Ishikawa (cell line): ENCODE measurements at regions not wholly inside any gene's neighbourhood (a gene's known extent, or its start where the extent isn't known, plus 50 kb on each side); places are given as distances from the start of the nearest gene placed in this dataset.
A peak's percentile ranks its signal among the peaks of the same experiment; 100 is the strongest.

Experiments
- CEBPB ChIP-seq: IDR thresholded peaks from 2 replicates; pipeline ENCODE4 v1.6.1; 2012
- CREB1 ChIP-seq: IDR thresholded peaks from 2 replicates; pipeline ENCODE4 v1.6.1; 2012; ENCODE audit warnings: low read depth
- EGR1 ChIP-seq: IDR thresholded peaks from 2 replicates; pipeline ENCODE4 v1.6.1; 2012
- EP300 ChIP-seq: IDR thresholded peaks from 2 replicates; pipeline ENCODE4 v1.6.1; 2012; ENCODE audit warnings: borderline replicate concordance
- FOXM1 ChIP-seq: IDR thresholded peaks from 2 replicates; pipeline ENCODE4 v1.6.1; 2012; ENCODE audit warnings: low read depth, borderline replicate concordance
- NFIC ChIP-seq: IDR thresholded peaks from 2 replicates; pipeline ENCODE4 v1.6.1; 2012
- RAD21 ChIP-seq: IDR thresholded peaks from 2 replicates; pipeline ENCODE4 v1.6.1; 2012; ENCODE audit warnings: low read depth
- TAF1 ChIP-seq: IDR thresholded peaks from 2 replicates; pipeline ENCODE4 v1.6.1; 2012; ENCODE audit warnings: low read depth, mild to moderate bottlenecking
- TCF12 ChIP-seq: IDR thresholded peaks from 2 replicates; pipeline ENCODE4 v1.6.1; 2012; ENCODE audit warnings: low read depth
- TEAD4 ChIP-seq: IDR thresholded peaks from 2 replicates; pipeline ENCODE4 v1.6.1; 2012
- YY1 ChIP-seq: IDR thresholded peaks from 2 replicates; pipeline ENCODE4 v1.6.1; 2012; ENCODE audit warnings: low read depth
- ZBTB7A ChIP-seq: IDR thresholded peaks from 2 replicates; pipeline ENCODE4 v1.6.1; 2012; ENCODE audit warnings: low read depth
- TF ChIP-seq, protein P1 (sequence below): IDR thresholded peaks from 2 replicates; pipeline ENCODE4 v1.6.1; 2012
- TF ChIP-seq, protein P2 (sequence below): IDR thresholded peaks from 2 replicates; pipeline ENCODE4 v1.6.1; 2012; ENCODE audit warnings: low read depth, mild to moderate bottlenecking
- TF ChIP-seq, protein P3 (sequence below): IDR thresholded peaks from 2 replicates; pipeline ENCODE4 v1.6.1; 2012

DNA sequence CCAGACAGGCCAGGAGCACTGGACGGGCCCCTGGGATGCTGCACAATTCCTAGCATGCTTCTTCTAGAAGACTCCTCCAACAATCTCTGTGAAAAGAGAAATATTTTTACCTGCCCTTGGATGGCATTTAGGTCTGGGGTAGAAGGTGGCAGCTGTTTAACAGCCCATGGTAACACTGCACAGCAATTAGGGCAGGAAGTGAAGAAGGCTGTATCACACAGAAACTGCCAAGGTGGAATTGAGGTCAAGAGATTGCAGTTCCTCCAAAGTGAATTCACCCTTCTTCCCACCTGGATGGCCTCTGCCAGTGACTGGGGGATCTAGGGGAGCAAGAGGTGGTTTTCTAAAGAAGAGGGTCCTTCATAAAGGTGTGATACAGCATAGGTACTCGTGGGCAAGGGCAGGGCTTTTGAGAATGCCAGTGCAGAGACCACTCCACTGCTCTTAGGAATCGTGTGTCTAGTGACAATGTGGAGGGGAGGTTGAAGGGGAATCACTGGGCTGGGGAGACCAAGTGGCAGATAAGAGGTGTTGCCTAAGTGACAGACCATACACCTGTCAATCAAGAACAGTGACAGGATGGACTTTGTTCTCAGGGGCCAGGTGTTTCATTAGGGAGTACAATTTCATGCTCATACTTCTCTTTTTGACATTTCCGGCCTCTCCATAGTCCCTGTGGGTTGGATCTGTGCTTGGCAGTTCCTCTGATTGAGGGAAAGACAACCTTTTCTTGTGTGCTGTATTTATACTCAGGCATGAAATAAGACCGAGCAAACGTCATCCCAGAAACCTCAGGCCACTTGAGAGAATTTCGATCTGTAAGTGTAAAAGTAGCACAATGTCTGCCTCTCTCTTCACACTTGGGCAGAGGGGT is 83.5 kb upstream of the BCL6 start:
- TF ChIP-seq RAD21 (no peak), CEBPB (no peak), NFIC (no peak), ZBTB7A (no peak), EGR1 (no peak), YY1 (no peak), TEAD4 (no peak), TAF1 (no peak), TCF12 (no peak), CREB1 (no peak), EP300 (no peak), FOXM1 (no peak)
- TF ChIP-seq, protein P1, sequence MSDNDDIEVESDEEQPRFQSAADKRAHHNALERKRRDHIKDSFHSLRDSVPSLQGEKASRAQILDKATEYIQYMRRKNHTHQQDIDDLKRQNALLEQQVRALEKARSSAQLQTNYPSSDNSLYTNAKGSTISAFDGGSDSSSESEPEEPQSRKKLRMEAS = no peak
- TF ChIP-seq, protein P2, sequence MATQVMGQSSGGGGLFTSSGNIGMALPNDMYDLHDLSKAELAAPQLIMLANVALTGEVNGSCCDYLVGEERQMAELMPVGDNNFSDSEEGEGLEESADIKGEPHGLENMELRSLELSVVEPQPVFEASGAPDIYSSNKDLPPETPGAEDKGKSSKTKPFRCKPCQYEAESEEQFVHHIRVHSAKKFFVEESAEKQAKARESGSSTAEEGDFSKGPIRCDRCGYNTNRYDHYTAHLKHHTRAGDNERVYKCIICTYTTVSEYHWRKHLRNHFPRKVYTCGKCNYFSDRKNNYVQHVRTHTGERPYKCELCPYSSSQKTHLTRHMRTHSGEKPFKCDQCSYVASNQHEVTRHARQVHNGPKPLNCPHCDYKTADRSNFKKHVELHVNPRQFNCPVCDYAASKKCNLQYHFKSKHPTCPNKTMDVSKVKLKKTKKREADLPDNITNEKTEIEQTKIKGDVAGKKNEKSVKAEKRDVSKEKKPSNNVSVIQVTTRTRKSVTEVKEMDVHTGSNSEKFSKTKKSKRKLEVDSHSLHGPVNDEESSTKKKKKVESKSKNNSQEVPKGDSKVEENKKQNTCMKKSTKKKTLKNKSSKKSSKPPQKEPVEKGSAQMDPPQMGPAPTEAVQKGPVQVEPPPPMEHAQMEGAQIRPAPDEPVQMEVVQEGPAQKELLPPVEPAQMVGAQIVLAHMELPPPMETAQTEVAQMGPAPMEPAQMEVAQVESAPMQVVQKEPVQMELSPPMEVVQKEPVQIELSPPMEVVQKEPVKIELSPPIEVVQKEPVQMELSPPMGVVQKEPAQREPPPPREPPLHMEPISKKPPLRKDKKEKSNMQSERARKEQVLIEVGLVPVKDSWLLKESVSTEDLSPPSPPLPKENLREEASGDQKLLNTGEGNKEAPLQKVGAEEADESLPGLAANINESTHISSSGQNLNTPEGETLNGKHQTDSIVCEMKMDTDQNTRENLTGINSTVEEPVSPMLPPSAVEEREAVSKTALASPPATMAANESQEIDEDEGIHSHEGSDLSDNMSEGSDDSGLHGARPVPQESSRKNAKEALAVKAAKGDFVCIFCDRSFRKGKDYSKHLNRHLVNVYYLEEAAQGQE = no peak
- TF ChIP-seq, protein P3, sequence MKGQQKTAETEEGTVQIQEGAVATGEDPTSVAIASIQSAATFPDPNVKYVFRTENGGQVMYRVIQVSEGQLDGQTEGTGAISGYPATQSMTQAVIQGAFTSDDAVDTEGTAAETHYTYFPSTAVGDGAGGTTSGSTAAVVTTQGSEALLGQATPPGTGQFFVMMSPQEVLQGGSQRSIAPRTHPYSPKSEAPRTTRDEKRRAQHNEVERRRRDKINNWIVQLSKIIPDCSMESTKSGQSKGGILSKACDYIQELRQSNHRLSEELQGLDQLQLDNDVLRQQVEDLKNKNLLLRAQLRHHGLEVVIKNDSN = no peak

DNA sequence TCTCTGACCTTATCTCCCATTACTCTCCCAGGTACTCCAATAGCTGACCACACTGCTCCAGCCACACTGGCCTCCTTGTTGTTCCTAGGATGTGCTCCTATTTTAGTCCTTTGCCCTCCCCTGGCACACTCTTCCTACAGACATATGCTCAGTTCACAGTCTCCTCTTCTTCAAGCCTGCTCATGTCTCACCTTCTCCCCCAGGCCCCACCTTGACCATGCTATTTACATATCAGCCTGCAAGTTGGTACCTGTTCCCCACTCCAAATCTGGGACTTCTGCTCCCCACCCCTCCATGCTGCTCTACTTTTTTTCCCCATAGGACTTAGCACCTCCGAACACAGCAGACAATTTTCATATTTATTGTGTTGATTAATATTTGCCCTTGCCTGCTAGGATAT is 84.9 kb upstream of the BCL6 start:
- no peak for TF ChIP-seq FOXM1
- TF ChIP-seq, protein P3 = no peak
- TF ChIP-seq NFIC = no peak
- no peak for TF ChIP-seq TEAD4

DNA sequence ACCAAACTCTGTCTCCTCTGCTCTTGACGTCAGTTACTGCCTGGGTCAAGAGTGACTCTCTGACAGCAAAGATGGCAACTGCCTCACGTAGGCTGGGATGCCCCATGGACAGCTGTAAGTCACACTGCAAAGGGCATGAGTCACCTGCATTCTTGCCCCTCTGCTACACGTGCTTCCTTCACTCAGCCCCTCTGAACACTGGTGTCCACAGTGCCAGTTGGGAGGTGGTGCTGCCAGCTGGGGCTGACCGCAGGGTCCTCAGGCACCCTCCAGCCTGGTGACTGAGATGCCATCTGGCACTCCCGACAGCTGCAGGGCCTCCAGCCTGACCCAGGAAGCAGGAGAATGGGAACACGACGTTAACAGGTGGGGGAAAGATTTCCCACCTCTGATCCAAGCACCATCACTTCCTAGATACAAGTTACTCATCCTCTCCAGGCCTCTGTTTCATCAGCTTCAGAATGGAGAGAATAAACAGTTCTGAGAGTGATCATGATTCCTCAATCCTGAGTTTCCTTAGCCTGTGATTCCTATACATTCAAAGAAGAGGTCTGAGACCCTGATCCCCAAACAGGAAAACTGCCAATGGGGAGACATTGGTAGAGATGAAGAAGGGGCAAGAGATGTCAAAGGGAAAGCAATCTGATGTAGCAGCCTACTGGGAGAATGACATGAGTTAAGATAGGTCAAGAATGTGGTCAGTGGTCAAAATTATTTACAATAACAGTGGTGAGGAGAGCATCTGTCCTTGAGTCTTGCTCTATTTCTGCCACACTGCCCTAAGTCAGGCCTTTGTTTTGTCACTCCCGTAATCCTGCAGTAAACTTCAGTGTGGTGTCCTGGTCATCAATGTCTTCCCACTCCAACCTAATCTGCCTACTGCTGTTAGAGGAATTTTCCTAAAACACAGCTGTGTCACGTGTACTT is 86.1 kb upstream of the BCL6 start:
- TF ChIP-seq RAD21 (no peak), FOXM1 (no peak), EGR1 (no peak), NFIC (no peak), YY1 (no peak), CEBPB (no peak), TEAD4 (no peak), CREB1 (no peak), ZBTB7A (no peak)
- TF ChIP-seq, protein P3 = no peak

DNA sequence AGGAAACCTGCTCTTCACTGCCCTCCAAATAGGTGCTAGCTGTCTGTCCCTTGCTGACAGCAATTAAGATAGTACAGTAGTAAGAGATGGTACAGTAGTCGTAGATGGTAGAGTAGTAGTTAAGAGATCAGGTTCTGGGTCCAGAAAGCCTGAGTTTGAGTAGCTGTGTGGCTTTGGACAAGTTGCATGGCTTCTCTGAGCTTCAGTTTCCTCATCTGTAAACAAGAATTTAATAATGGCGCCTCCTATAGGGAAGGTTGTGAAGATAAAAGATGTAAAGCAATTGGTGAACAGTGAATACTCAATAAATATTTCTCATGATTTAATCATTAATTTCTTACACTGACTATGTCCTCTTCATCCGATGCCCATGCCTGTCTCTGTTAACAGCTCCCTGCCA is 86.9 kb upstream of the BCL6 start:
- TF ChIP-seq CEBPB (no peak), RAD21 (peak; percentile 31; the same call in 1 of the 2 replicates), EP300 (no peak)

DNA sequence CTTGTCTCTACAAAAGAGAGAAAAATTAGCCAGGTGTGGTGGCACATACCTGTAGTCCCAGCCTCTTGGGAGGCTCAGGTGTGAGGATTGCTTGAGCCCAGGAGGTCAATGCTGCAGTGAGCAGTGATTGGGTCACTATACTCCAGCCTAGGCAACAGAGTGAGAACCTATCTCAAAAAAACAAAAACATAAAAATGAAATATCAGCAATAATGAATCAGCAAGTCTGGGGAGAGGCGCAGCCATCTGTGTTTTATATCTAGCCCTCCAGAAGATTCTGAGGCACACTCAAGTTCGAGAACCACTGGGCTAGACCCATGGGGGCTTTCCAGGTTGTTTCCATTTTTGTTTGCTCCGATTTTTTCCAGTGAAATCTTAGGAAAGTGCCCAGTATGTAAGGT is 88.1 kb upstream of the BCL6 start:
- TF ChIP-seq, protein P1 = no peak
- no peak for TF ChIP-seq EP300
- TF ChIP-seq, protein P3 = no peak
- no peak for TF ChIP-seq RAD21
- TF ChIP-seq, protein P2 = no peak
- TF ChIP-seq ZBTB7A = no peak
- no peak for TF ChIP-seq CREB1
- TF ChIP-seq YY1 = no peak
- TF ChIP-seq FOXM1 = no peak
- no peak for TF ChIP-seq NFIC
- no peak for TF ChIP-seq CEBPB
- no peak for TF ChIP-seq TAF1
- no peak for TF ChIP-seq TEAD4
- TF ChIP-seq EGR1 = no peak
- no peak for TF ChIP-seq TCF12
